ENCODE measurements at regions not wholly inside any gene's neighbourhood (a gene's known extent, or its start where the extent isn't known, plus 50 kb on each side); places are given as distances from the start of the nearest gene placed in this dataset.

DNA sequence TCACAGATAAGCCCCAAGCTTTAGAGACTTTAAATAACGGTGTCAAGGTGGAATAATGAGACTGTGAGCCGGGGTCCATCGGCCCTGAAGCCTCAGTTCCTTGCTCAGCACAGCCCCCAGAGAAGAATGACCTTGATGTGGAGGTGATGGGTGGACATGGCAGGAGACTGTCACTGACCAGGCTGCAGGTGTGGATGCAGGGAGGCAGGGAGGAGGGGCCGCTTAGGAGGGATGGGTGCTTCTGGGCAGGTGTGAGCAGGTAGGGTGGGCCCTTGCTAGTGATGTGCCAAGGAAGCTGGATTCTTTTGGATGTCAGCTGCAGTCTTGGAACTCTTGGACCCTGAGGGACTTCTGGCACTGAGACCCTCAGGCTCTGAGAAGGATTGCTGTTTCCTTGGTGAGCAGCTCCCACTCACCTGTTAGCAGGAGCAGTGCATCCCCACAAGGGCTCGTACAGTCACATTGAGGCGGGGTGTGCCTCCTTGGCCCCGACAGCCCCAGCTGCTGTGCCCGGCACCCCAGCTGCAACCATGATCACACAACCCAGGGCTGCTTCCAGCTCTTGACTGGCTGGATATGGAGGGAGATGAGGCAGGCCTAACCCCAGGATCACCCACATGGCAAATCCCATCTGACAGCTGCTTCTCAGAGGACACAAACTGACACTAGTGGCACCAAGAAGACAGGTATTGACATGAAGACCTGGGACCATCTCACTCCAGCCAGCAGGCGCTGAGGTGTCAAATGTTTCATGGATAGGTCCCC is 209.8 kb upstream of the HDAC4 start:
- TF ChIP-seq, protein P1, sequence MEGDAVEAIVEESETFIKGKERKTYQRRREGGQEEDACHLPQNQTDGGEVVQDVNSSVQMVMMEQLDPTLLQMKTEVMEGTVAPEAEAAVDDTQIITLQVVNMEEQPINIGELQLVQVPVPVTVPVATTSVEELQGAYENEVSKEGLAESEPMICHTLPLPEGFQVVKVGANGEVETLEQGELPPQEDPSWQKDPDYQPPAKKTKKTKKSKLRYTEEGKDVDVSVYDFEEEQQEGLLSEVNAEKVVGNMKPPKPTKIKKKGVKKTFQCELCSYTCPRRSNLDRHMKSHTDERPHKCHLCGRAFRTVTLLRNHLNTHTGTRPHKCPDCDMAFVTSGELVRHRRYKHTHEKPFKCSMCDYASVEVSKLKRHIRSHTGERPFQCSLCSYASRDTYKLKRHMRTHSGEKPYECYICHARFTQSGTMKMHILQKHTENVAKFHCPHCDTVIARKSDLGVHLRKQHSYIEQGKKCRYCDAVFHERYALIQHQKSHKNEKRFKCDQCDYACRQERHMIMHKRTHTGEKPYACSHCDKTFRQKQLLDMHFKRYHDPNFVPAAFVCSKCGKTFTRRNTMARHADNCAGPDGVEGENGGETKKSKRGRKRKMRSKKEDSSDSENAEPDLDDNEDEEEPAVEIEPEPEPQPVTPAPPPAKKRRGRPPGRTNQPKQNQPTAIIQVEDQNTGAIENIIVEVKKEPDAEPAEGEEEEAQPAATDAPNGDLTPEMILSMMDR (IDR thresholded peaks at IDR 0.05; ENCODE audit: low read length) = no peak
- no peak for TF ChIP-seq EZH2 (IDR thresholded peaks at IDR 0.05; ENCODE audit: borderline replicate concordance, low read length)

Measured in OCI-LY1 (cell line).